ENCODE measurements at regions not wholly inside any gene's neighbourhood (a gene's known extent, or its start where the extent isn't known, plus 50 kb on each side); places are given as distances from the start of the nearest gene placed in this dataset.
A peak's percentile ranks its signal among the peaks of the same experiment; 100 is the strongest.

- DNase-seq, result no peak
Measured at GRCh38 chr10:47193666-47194065, 106.3 kb upstream of the GDF10 start.

GRCh38 chr10:47195274-47195885 is 104.6 kb upstream of the GDF10 start:
- peak; percentile 4 for DNase-seq

GRCh38 chr10:47196691-47197090 is 103.3 kb upstream of the GDF10 start:
- DNase-seq, result no peak

- no peak for DNase-seq
Measured at GRCh38 chr10:47198221-47198620, 101.8 kb upstream of the GDF10 start.

- no peak for DNase-seq
Measured at GRCh38 chr10:47205192-47205591, 94.8 kb upstream of the GDF10 start.

GRCh38 chr10:47206449-47207280 is 93.3 kb upstream of the GDF10 start:
- no peak for DNase-seq

GRCh38 chr10:47207281-47207615 is 92.7 kb upstream of the GDF10 start:
- no peak for DNase-seq

- no peak for DNase-seq
Measured at GRCh38 chr10:47207894-47208469, 92.0 kb upstream of the GDF10 start.

GRCh38 chr10:47209466-47209865 is 90.5 kb upstream of the GDF10 start:
- DNase-seq, result peak; percentile 15

GRCh38 chr10:47214520-47214919 is 85.5 kb upstream of the GDF10 start:
- no peak for DNase-seq

GRCh38 chr10:47217113-47217512 is 82.9 kb upstream of the GDF10 start:
- no peak for DNase-seq

- DNase-seq, result no peak
Measured at GRCh38 chr10:47218803-47219202, 81.2 kb upstream of the GDF10 start.

- DNase-seq, result no peak
Measured at GRCh38 chr10:47222461-47222860, 77.5 kb upstream of the GDF10 start.

GRCh38 chr10:47223236-47223635 is 76.8 kb upstream of the GDF10 start:
- DNase-seq, result no peak

GRCh38 chr10:47224546-47225218 is 75.3 kb upstream of the GDF10 start:
- DNase-seq, result peak; percentile 78

GRCh38 chr10:47225219-47225927 is 74.6 kb upstream of the GDF10 start:
- DNase-seq, result no peak

- DNase-seq, result no peak
Measured at GRCh38 chr10:47225928-47226645, 73.9 kb upstream of the GDF10 start.

GRCh38 chr10:47230482-47230881 is 69.5 kb upstream of the GDF10 start:
- DNase-seq, result no peak

- DNase-seq, result no peak
Measured at GRCh38 chr10:47230957-47231356, 69.0 kb upstream of the GDF10 start.

GRCh38 chr10:47231414-47231813 is 68.6 kb upstream of the GDF10 start:
- no peak for DNase-seq

GRCh38 chr10:47233631-47234030 is 66.4 kb upstream of the GDF10 start:
- no peak for DNase-seq

GRCh38 chr10:47235484-47235883 is 64.5 kb upstream of the GDF10 start:
- no peak for DNase-seq
